HepG2 (cell line): ENCODE measurements at regions not wholly inside any gene's neighbourhood (a gene's known extent, or its start where the extent isn't known, plus 50 kb on each side); places are given as distances from the start of the nearest gene placed in this dataset.
"Not testable (repeated sequence)": the region's sequence is repeated elsewhere in the genome, so short reads cannot be mapped to it uniquely, and the experiment has no call there.

Experiments
- CTCF ChIP-seq: sonication (generic); formaldehyde crosslinking; IDR thresholded peaks from 2 replicates; pipeline ENCODE4 v1.5.0; 2020; ENCODE audit warnings: mild to moderate bottlenecking, missing genetic modification reagents, moderate library complexity
- GABPA ChIP-seq, 2 experiments: IDR thresholded peaks; 2 replicates each; pipeline ENCODE4 v1.6.1; 2011 to 2016; ENCODE audit warnings: low read depth in 2 of 2, low read length in 1 of 2, missing biosample characterization in 1 of 2, missing genetic modification characterization in 1 of 2
- NFATC3 ChIP-seq: sonication (generic); formaldehyde crosslinking; IDR thresholded peaks from 2 replicates; pipeline ENCODE4 v1.5.1; 2020; ENCODE audit warnings: mild to moderate bottlenecking, missing genetic modification reagents
- PHF20 ChIP-seq: sonication (generic); formaldehyde crosslinking; IDR thresholded peaks from 2 replicates; pipeline ENCODE4 v1.5.0; 2020; ENCODE audit warnings: mild to moderate bottlenecking, missing genetic modification reagents
- PREB ChIP-seq: sonication (generic); formaldehyde crosslinking; IDR thresholded peaks from 2 replicates; pipeline ENCODE4 v1.4.0; 2020; ENCODE audit warnings: missing genetic modification reagents
- RAD51 ChIP-seq: fragments of 450-650 bp; IDR thresholded peaks from 2 replicates; pipeline ENCODE4 v1.6.1; 2016; ENCODE audit warnings: borderline replicate concordance
- RBAK ChIP-seq: sonication (generic); formaldehyde crosslinking; IDR thresholded peaks from 2 replicates; pipeline ENCODE4 v1.5.1; 2020; ENCODE audit warnings: mild to moderate bottlenecking, missing genetic modification reagents
- SMC3 ChIP-seq: IDR thresholded peaks from 2 replicates; pipeline ENCODE4 v1.6.1; 2011; ENCODE audit warnings: low read length, improper control_type of control experiment
- TEAD3 ChIP-seq: optimal IDR thresholded peaks from 2 replicates; pipeline ENCODE3; 2016; ENCODE audit warnings: borderline replicate concordance
- ZBTB39 ChIP-seq: sonication (generic); formaldehyde crosslinking; IDR thresholded peaks from 2 replicates; pipeline ENCODE4 v1.5.0; 2020; ENCODE audit warnings: missing genetic modification reagents
- ZNF224 ChIP-seq: sonication (generic); formaldehyde crosslinking; IDR thresholded peaks from 2 replicates; pipeline ENCODE4 v1.5.0; 2020; ENCODE audit warnings: mild to moderate bottlenecking, missing genetic modification reagents
- ZNF605 ChIP-seq: sonication (generic); formaldehyde crosslinking; IDR thresholded peaks from 2 replicates; pipeline ENCODE4 v1.8.0; 2022; ENCODE audit warnings: mild to moderate bottlenecking, missing genetic modification reagents

GRCh38 chr5:39652481-39652880, 227.7 kb upstream of the DAB2 start:
- TF ChIP-seq RAD51; NFATC3 (CRISPR knock-in tag); ZNF605 (CRISPR knock-in tag); CTCF (CRISPR knock-in tag); RBAK (CRISPR knock-in tag); SMC3; ZNF224 (CRISPR knock-in tag); TEAD3 (CRISPR knock-in tag); PREB (CRISPR knock-in tag); GABPA (IDR thresholded peaks at IDR 0.05; ENCODE audit: low read depth, low read length); GABPA (CRISPR knock-in tag; IDR thresholded peaks at IDR 0.05; ENCODE audit: low read depth); ZBTB39 (CRISPR knock-in tag); PHF20 (CRISPR knock-in tag): not testable (repeated sequence)
